Prostate gland (tissue), 2 donors: ENCODE measurements at regions not wholly inside any gene's neighbourhood (a gene's known extent, or its start where the extent isn't known, plus 50 kb on each side); places are given as distances from the start of the nearest gene placed in this dataset.
A peak's percentile ranks its signal among the peaks of the same experiment; 100 is the strongest.

Experiments
- POLR2A ChIP-seq: fragments of 450-650 bp; IDR thresholded peaks from one replicate; pipeline ENCODE4 v1.6.1; 2016; ENCODE audit warnings: antibody characterized with exemption, mild to moderate bottlenecking
- POLR2AphosphoS5 ChIP-seq: sonication (generic); formaldehyde crosslinking; IDR thresholded peaks from one replicate; pipeline ENCODE4 v1.6.1; 2017; ENCODE audit warnings: antibody characterized with exemption
- TF ChIP-seq, protein P1 (sequence below), 4 experiments: fragments of 200-600 bp in 2 of 4; fragments of 450-650 bp in 2 of 4; sonication (generic) in 2 of 4; IDR thresholded peaks; 1 replicate in 3 of 4; 2 replicates in 1 of 4; pipeline ENCODE4 v1.5.1; 2016 to 2019; ENCODE audit warnings: antibody characterized with exemption in 4 of 4, mild to moderate bottlenecking in 2 of 4, moderate library complexity in 2 of 4

DNA sequence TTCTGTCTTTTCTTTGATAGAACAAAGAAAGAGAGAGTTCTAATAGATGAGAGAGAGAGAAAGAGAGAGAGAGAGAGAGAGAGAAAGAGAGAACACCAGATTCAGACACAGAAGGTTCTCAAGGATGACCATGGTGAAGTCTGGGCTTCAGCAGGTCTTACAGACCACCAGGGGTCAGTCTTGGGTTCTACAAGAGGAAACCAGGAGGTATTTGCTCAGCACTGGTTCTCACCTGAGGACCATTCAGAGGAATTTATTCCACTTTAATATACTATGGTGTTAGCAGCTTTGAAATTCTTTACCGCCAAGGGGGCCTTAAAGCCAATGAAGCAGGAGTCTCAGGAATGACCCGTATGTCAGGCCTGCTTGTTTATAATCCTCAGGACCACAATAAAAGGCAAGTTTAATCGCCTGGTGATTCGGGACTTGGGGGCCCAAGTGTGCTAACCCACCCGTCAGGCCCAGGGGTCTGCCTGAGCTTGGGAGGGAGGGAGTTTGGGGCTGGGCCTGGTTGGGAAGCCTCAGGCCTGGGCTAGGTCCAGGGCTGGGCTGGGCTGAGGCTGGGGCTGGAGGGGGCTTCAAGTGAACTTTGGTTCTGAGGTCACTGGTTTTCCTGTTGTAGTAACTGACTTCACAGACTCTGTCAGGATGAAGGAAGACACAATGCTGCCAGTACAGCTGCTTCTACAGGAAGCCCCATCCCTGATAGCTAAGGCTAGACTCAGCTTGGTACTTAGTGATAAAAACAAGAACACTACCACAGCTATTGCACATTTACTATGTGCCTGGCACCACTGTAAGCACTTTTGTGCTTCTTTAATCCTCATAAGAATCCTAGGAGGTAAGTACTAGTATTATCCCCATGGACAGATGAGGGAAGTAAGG, 179.2 kb upstream of the ZBED5 start:
- TF ChIP-seq POLR2A (no peak), POLR2AphosphoS5 (peak; percentile 32)
- TF ChIP-seq, protein P1, sequence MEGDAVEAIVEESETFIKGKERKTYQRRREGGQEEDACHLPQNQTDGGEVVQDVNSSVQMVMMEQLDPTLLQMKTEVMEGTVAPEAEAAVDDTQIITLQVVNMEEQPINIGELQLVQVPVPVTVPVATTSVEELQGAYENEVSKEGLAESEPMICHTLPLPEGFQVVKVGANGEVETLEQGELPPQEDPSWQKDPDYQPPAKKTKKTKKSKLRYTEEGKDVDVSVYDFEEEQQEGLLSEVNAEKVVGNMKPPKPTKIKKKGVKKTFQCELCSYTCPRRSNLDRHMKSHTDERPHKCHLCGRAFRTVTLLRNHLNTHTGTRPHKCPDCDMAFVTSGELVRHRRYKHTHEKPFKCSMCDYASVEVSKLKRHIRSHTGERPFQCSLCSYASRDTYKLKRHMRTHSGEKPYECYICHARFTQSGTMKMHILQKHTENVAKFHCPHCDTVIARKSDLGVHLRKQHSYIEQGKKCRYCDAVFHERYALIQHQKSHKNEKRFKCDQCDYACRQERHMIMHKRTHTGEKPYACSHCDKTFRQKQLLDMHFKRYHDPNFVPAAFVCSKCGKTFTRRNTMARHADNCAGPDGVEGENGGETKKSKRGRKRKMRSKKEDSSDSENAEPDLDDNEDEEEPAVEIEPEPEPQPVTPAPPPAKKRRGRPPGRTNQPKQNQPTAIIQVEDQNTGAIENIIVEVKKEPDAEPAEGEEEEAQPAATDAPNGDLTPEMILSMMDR (IDR thresholded peaks at IDR 0.05) = peak; percentile 45 to 88 (median 73)
